ENCODE measurements at regions not wholly inside any gene's neighbourhood (a gene's known extent, or its start where the extent isn't known, plus 50 kb on each side); places are given as distances from the start of the nearest gene placed in this dataset.
"Not testable (repeated sequence)": the region's sequence is repeated elsewhere in the genome, so short reads cannot be mapped to it uniquely, and the experiment has no call there.

DNA sequence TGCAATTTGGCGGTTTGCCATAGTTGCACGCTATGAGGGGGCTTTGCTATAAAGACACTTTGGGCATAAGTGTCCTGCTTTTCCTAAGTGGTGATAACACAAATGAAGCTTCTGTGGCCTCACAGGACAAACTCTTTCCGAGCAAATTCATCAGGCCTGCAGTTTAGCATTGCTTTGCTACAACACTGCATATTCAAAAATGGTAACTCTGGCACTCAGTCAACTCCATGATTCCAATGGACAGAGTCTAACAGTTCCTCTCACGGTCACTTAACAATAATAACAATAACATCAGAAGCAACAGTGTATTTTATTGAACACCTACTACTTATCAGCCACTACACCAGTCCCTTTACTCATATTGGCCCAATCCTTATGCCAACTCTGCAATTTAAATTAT lies 222.5 kb downstream of the FRK start:
- H3K4me3 ChIP-seq (ENCODE audit: low read depth, low read length): no peak overlapping the region
- TF ChIP-seq, protein P1, sequence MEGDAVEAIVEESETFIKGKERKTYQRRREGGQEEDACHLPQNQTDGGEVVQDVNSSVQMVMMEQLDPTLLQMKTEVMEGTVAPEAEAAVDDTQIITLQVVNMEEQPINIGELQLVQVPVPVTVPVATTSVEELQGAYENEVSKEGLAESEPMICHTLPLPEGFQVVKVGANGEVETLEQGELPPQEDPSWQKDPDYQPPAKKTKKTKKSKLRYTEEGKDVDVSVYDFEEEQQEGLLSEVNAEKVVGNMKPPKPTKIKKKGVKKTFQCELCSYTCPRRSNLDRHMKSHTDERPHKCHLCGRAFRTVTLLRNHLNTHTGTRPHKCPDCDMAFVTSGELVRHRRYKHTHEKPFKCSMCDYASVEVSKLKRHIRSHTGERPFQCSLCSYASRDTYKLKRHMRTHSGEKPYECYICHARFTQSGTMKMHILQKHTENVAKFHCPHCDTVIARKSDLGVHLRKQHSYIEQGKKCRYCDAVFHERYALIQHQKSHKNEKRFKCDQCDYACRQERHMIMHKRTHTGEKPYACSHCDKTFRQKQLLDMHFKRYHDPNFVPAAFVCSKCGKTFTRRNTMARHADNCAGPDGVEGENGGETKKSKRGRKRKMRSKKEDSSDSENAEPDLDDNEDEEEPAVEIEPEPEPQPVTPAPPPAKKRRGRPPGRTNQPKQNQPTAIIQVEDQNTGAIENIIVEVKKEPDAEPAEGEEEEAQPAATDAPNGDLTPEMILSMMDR (IDR thresholded peaks at IDR 0.05; ENCODE audit: low read depth, low read length): no peak
- TF ChIP-seq MYC (IDR thresholded peaks at IDR 0.05; ENCODE audit: low read depth, low read length) (no peak), POLR2A (IDR thresholded peaks at IDR 0.05; ENCODE audit: extremely low read depth, insufficient read length) (no peak)
- TF ChIP-seq, protein P2, sequence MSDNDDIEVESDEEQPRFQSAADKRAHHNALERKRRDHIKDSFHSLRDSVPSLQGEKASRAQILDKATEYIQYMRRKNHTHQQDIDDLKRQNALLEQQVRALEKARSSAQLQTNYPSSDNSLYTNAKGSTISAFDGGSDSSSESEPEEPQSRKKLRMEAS (IDR thresholded peaks at IDR 0.05; ENCODE audit: low read depth, low read length): no peak
- DNase-seq (ENCODE audit: low read depth): no peak

DNA sequence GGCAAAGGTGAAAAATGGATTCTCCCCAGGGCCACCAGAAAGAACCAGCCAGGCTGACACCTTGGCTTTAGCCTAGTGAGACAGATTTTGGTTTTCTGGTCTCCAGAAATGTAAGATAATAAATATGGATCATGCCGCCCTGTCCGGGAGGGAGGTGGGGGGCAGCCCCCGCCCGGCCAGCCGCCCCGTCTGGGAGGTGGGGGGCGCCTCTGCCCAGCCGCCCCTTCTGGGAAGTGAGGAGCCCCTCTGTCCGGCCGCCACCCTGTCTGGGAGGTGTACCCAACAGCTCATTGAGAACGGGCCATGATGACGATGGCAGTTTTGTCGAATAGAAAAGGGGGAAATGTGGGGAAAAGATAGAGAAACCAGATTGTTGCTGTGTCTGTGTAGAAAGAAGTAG lies 224.3 kb downstream of the FRK start:
- H3K4me3 ChIP-seq (ENCODE audit: low read depth, low read length); DNase-seq (ENCODE audit: low read depth): not testable (repeated sequence)

DNA sequence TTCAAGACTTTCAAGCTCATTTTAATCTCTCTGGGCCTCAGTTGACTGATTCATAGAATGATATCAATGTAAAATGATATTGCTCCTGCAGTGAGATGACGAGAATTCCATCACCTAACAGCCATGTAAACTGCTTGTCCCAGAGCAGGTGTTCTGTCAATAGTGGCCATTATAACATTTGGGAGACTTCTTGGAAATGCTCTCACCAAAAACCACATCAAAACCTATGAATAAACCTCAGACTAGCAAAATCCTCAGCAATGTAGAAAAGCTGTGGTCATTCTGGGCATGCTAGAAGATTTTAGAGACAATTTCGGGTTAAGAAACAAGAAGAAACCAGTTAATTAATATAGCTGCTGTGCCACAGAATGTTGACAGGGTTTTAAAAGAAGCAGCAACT lies 225.4 kb downstream of the FRK start:
- no peak overlapping the region for H3K4me3 ChIP-seq (ENCODE audit: low read depth, low read length)
- TF ChIP-seq, protein P1 (IDR thresholded peaks at IDR 0.05; ENCODE audit: low read depth, low read length): no peak
- TF ChIP-seq, protein P2 (IDR thresholded peaks at IDR 0.05; ENCODE audit: low read depth, low read length): no peak
- TF ChIP-seq POLR2A (IDR thresholded peaks at IDR 0.05; ENCODE audit: extremely low read depth, insufficient read length) (no peak), MYC (IDR thresholded peaks at IDR 0.05; ENCODE audit: low read depth, low read length) (no peak)
- no peak for DNase-seq (ENCODE audit: low read depth)

DNA sequence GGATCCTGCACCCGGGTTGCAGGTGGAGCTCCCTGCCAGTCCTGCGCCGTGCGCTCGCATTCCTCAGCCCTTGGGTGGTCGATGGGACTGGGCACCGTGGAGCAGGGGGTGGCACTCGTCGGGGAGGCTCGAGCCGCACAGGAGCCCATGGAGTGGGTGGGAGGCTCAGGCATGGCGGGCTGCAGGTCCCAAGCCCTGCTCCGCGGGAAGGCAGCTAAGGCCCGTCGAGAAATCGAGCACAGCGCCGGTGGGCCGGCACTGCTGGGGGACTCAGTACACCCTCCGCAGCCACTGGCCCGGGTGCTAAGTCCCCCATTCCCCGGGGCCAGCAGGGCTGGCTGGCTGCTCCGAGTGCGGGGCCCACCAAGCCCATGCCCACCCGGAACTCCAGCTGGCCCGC lies 226.1 kb downstream of the FRK start:
- DNase-seq (ENCODE audit: low read depth); H3K4me3 ChIP-seq (ENCODE audit: low read depth, low read length): not testable (repeated sequence)

DNA sequence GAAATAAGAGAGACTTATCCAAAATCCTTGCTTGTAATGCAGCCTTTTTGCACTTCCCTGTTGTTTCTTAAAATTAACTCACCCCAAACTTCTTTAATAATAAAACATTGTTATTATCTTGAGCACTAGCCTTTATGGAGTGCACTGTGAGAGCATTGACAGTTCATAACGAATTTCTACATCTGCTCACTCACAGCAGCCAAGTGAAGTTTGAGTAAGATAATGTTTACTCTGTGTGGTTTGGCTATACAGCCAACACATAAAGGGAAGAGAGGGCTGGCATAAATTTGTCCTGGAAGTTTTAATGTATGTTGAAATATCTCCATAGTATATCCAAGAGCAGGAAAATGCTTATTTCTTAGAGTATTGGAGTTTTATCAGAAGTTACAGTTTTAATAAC lies 227.9 kb downstream of the FRK start:
- TF ChIP-seq, protein P1 (IDR thresholded peaks at IDR 0.05; ENCODE audit: low read depth, low read length): no peak
- TF ChIP-seq MYC (IDR thresholded peaks at IDR 0.05; ENCODE audit: low read depth, low read length) (no peak), POLR2A (IDR thresholded peaks at IDR 0.05; ENCODE audit: extremely low read depth, insufficient read length) (no peak)
- no peak overlapping the region for H3K4me3 ChIP-seq (ENCODE audit: low read depth, low read length)
- no peak for DNase-seq (ENCODE audit: low read depth)

DNA sequence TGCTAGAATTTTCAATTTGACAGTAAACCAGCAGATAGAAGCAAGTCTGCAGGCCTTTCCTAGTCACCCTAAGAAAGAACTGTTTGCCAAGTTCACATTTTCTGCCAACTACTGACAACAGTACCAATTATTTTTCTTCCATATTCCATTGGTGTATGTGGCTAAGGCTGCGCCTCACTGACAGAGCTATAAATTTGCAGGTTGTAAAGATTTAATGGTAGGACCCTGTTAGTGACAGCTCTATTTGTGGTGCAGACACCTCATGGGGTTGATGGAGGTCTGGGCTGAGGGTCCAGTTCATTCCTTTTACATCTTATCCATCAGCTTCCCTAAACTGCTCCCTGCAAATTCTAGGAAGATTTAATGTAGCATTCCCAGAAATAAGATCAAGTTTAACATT lies 228.5 kb downstream of the FRK start:
- TF ChIP-seq POLR2A (IDR thresholded peaks at IDR 0.05; ENCODE audit: extremely low read depth, insufficient read length) (no peak), MYC (IDR thresholded peaks at IDR 0.05; ENCODE audit: low read depth, low read length) (no peak)
- TF ChIP-seq, protein P1 (IDR thresholded peaks at IDR 0.05; ENCODE audit: low read depth, low read length): no peak
- TF ChIP-seq, protein P2 (IDR thresholded peaks at IDR 0.05; ENCODE audit: low read depth, low read length): no peak
- H3K4me3 ChIP-seq (ENCODE audit: low read depth, low read length): no peak overlapping the region
- no peak for DNase-seq (ENCODE audit: low read depth)

DNA sequence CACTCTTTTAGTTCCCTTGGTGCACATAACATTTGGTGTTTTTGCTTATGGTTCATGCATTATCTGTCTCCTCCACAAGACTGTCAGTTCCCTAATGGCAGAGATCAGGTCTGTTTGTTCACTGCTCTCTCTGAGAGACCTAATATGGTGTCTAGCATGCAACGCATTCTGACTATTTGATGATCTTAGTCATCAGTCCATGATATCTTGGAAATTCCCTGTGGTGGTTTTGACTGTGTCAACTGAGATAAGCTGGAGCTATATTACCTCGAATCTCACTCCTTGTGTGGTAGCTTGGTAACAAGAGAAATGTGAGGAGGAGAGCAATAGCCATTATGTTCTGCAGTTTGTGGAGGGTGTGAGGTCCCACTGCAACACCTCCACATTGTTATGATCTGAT lies 229.8 kb downstream of the FRK start:
- H3K4me3 ChIP-seq (ENCODE audit: low read depth, low read length): no peak overlapping the region
- no peak for DNase-seq (ENCODE audit: low read depth)
- TF ChIP-seq, protein P1 (IDR thresholded peaks at IDR 0.05; ENCODE audit: low read depth, low read length): no peak
- TF ChIP-seq MYC (IDR thresholded peaks at IDR 0.05; ENCODE audit: low read depth, low read length) (no peak), POLR2A (IDR thresholded peaks at IDR 0.05; ENCODE audit: extremely low read depth, insufficient read length) (no peak)
- TF ChIP-seq, protein P2 (IDR thresholded peaks at IDR 0.05; ENCODE audit: low read depth, low read length): no peak

Measured in NB4 (cell line).